HG03460 (cell line): ENCODE measurements at regions not wholly inside any gene's neighbourhood (a gene's known extent, or its start where the extent isn't known, plus 50 kb on each side); places are given as distances from the start of the nearest gene placed in this dataset.
"Not testable (repeated sequence)": the region's sequence is repeated elsewhere in the genome, so short reads cannot be mapped to it uniquely, and the experiment has no call there.

ENCODE experiments used
- ATAC-seq: cut with Tn5 transposase; IDR thresholded peaks from one replicate; pipeline ENCODE4 v1.9.1; 2021; ENCODE audit not compliant: unreplicated experiment

GRCh38 chr2:193841384-193842150 is 1646.8 kb upstream of the TMEFF2 start:
- ATAC-seq, result no peak

DNA sequence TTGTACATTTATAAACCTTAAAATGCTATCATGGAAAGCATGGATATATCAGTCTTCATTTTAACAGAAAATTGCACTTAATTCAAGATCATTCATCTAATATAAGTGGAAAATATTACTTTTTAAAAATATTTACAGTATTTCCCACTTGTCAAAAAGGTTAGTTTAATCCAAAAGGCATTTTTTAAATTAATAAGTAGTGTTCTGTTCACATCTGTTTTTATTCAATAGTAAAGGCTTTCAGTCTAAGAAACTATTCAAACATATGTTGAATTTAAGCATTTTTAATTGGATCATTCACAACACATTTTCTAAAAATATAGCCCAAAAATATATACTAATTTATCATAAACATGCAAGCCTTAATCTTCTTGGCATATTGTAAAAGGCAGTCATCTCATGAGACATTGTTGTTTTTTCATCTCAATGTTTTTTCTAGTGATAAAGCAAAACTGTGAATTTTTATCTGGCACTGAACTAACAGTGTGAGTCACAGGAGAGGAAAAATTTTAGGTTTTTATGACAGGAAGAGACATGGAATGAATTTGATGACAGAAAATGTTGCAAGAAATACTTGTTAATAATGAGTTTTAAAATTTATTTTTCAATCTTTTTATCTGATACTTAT is 1642.5 kb upstream of the TMEFF2 start:
- ATAC-seq, result no peak

- not testable (repeated sequence) for ATAC-seq
These were observed 1641.8 kb upstream of the TMEFF2 start for GRCh38 chr2:193836424-193837006.

- ATAC-seq, result not testable (repeated sequence)
These were observed 1639.2 kb upstream of the TMEFF2 start for GRCh38 chr2:193833895-193834294.

DNA sequence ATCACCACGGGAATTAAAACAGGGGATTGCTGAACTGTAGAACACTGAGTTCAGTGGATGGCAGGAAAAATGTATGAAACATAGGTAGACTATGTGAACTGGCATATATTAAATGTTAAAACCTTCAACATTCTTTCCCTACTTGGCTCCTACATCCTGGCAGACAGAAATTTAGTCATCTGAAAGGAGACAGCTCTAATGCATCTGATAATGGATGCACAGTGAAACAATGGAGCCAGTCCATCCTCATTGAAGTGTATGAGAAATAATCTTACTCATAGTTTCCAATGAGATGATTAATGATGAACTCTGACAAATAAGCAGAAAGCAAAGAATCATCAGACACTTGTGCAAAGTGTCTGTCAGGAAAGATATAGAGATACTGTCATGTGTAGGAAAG is 1629.7 kb upstream of the TMEFF2 start:
- ATAC-seq, result no peak

- ATAC-seq, result no peak
These were observed 1624.2 kb upstream of the TMEFF2 start for GRCh38 chr2:193818801-193819499.

GRCh38 chr2:193816008-193816407 is 1621.3 kb upstream of the TMEFF2 start:
- ATAC-seq, result no peak

DNA sequence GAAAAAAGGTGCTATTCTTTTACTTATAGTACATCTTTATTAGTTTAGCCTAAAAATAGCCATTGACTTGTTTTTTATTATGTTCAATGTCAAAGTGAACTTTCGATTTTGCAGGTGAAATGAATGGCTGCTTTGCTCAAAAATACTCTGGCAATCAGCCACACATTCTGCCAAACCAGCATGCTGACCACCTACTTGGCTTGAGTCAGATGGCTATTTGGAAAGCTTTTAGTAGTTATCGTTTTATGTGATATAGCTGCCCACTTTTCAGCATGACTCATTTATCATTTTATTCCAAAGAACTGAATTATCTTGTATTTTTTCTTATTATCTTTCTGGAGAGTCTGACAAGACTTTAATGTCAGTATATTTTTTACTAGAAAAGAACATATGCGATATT is 1615.8 kb upstream of the TMEFF2 start:
- no peak for ATAC-seq

- no peak for ATAC-seq
These were observed 1614.1 kb upstream of the TMEFF2 start for GRCh38 chr2:193808877-193809276.

DNA sequence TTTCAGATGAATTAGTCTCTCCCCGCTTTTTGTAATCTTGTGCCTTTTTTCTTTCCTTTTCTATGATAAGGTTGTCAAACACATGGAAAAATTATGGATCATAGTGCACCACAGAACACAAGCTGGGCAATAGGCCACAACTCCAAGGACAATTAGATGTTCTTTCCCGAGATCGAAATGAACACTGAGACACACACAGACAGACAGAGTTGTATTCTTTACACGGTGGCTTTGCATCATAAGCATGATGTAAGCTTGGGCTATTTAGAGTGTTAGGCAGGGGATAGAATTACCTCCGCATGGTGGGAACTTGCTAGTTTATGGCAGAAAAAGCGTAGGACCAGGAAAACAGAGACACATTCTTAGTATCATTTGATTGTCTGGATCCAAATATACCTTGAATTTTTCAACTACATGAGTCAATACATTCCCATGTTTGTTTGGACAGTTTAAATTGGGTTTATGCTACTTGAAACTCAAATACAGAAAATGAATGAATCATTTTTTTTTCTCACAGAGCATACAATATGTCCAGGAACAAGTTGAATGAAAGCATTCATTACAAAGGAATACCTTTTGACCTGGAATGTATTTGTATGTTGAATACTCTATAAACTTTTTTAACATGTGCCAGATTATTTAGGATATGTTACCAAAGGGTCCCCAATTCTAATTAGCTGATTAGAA is 1611.5 kb upstream of the TMEFF2 start:
- ATAC-seq, result no peak

GRCh38 chr2:193796847-193797246 is 1602.1 kb upstream of the TMEFF2 start:
- ATAC-seq, result no peak

DNA sequence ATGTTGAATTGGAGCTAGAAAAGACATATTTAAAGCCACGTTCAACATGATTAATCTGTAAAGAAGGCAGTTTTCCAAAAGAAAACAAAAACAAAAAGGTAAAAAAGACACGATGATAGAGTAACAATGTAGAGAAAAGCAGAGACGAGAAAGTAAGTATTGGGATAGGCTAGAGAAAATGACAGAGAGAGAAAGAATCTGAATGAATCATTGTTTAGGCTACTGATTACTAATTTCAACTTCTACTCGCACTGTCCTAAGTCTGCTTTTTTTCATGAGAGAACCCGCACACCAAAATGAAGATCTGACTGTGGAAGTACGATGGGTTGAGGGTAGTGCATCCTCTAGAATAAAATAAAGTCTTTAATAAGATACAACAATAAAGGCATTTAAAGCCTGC is 1599.2 kb upstream of the TMEFF2 start:
- ATAC-seq, result no peak

DNA sequence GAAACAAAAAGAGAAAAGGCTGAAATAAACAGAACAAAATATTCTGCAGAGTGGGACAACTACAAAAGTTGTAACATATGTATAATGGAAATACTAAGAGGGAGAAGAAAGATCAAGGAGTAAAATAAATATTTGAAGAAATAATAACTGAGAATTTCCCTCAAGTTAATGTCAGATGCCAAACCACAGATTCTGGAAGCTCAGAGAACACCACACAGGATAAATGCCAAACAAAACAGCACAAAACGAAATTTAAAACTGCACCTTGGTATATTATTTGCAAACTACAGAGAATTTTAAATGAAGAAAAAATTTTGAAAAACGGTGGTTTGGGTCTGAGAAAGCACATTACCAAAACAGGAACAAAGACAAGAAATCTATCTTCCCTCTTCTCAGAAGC is 1588.9 kb upstream of the TMEFF2 start:
- no peak for ATAC-seq

DNA sequence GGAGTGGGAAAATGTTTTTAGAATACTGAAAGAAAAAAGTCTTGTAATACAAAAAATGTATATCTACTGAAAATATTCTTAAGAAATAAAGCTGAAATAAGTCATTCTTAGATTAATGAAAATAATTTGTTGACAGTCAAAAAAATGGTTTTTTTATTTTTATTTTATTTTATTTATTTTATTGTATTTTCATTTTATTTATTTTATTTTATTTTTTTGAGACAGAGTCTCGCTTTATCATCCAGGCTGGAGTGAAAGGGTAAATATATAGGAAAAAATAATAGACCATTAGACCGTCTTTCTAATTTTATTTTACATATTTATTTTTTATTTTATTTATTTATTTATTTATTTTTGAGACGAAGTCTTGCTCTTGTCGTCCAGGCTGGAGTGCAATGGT is 1583.6 kb upstream of the TMEFF2 start:
- ATAC-seq, result no peak

- no peak for ATAC-seq
These were observed 1582.3 kb upstream of the TMEFF2 start for GRCh38 chr2:193776988-193777387.

DNA sequence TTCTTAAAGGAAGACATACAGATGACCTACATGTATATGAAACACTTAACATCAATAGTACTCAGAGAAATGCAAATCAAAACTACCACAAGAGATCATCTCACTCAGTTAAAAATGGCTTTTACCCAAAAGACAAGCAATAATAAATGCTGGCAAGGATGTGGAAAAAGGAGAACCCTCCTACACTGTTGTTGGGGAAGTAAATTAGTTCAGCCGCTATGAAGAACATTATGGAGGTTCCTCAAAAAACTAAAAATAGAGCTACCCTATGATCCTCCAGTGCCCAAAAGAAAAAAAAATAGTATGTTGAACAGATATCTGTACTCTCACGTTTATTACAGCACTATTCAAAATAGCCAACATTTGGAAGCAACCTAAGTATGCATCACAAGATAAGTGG is 1579.4 kb upstream of the TMEFF2 start:
- no peak for ATAC-seq

DNA sequence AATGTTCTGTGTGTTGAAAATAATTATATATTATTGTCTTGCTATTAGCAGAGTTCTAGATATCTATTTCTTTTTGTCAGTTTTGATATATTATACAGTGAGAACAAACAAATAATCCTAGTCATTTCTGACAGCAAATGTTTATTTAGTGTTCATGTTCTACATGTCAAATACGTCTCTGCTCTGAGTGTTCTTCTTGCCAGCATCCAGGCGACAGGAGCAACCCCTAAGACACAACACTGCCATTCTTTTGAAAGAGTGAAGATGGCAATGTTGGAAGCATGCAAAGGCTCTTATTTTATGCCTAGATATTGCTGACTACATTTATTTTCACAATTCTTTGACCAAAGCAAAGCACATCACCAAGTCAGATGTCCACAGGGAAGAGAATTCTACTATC is 1556.6 kb upstream of the TMEFF2 start:
- no peak for ATAC-seq

GRCh38 chr2:193749485-193749884 is 1554.8 kb upstream of the TMEFF2 start:
- no peak for ATAC-seq

- no peak for ATAC-seq
These were observed 1548.4 kb upstream of the TMEFF2 start for GRCh38 chr2:193743089-193743488.

GRCh38 chr2:193738892-193739291 is 1544.2 kb upstream of the TMEFF2 start:
- no peak for ATAC-seq

GRCh38 chr2:193712912-193713311 is 1518.2 kb upstream of the TMEFF2 start:
- ATAC-seq, result no peak
